Liver (tissue), 8 donors: ENCODE measurements at regions not wholly inside any gene's neighbourhood (a gene's known extent, or its start where the extent isn't known, plus 50 kb on each side); places are given as distances from the start of the nearest gene placed in this dataset.

Source experiments
- DNase-seq: peaks from one replicate; pipeline ENCODE4 v3.0.0-alpha.2; 2017; ENCODE audit warnings: low spot score
- H3K27ac ChIP-seq, 2 donors: one replicate each; pipeline ENCODE4 v1.7.0; 2013; ENCODE audit warnings: inconsistent platforms in 2 of 2, low read length in 2 of 2, control low read depth in 1 of 2, low read depth in 1 of 2, mild to moderate bottlenecking in 1 of 2
- H3K27me3 ChIP-seq, 4 donors: one replicate each; pipeline versions ENCODE4 v1.6.1 to v1.7.0; 2013; ENCODE audit warnings: low read length in 3 of 4, inconsistent platforms in 1 of 4, mild to moderate bottlenecking in 1 of 4, moderate library complexity in 1 of 4; ENCODE audit not compliant: control insufficient read depth in 4 of 4, insufficient read depth in 4 of 4
- H3K36me3 ChIP-seq, 4 donors: one replicate each; pipeline versions ENCODE4 v1.6.1 to v1.7.0; 2013; ENCODE audit warnings: low read length in 3 of 4, mild to moderate bottlenecking in 3 of 4, low read depth in 1 of 4, moderate library complexity in 1 of 4; ENCODE audit not compliant: control insufficient read depth in 4 of 4, insufficient read depth in 3 of 4
- H3K4me1 ChIP-seq, 4 donors: one replicate each; pipeline versions ENCODE4 v1.6.1 to v1.7.0; 2013; ENCODE audit warnings: low read length in 3 of 4, mild to moderate bottlenecking in 3 of 4, moderate library complexity in 1 of 4; ENCODE audit not compliant: control insufficient read depth in 4 of 4, insufficient read depth in 4 of 4
- H3K4me3 ChIP-seq, 3 donors: one replicate each; pipeline versions ENCODE4 v1.6.1 to v1.7.0; 2013; ENCODE audit warnings: low read length in 3 of 3, control low read depth in 1 of 3, low read depth in 1 of 3, mild to moderate bottlenecking in 1 of 3
- H3K9ac ChIP-seq, 2 donors: one replicate each; pipeline ENCODE4 v1.7.0; 2013; ENCODE audit warnings: low read length in 2 of 2, mild to moderate bottlenecking in 2 of 2, moderate library complexity in 2 of 2, control low read depth in 1 of 2, low read depth in 1 of 2
- H3K9me3 ChIP-seq, 4 donors: one replicate each; pipeline versions ENCODE4 v1.6.1 to v1.7.0; 2013; ENCODE audit warnings: low read length in 3 of 4; ENCODE audit not compliant: control insufficient read depth in 4 of 4
- EGR1 ChIP-seq, 2 donors: IDR thresholded peaks; 2 replicates each; pipeline ENCODE4 v1.6.1; 2016 to 2018; ENCODE audit warnings: antibody characterized with exemption in 2 of 2, low read depth in 2 of 2
- FOXA1 ChIP-seq: IDR thresholded peaks from 2 replicates; pipeline ENCODE4 v1.6.1; 2016; ENCODE audit warnings: antibody characterized with exemption
- FOXA2 ChIP-seq: IDR thresholded peaks from 2 replicates; pipeline ENCODE4 v1.6.1; 2016; ENCODE audit warnings: antibody characterized with exemption
- GABPA ChIP-seq, 2 donors: IDR thresholded peaks in 1 of 2; conservative IDR thresholded peaks in 1 of 2; 2 replicates each; pipeline ENCODE4 v1.6.1; 2016; ENCODE audit warnings: antibody characterized with exemption in 2 of 2, mild to moderate bottlenecking in 1 of 2, moderate library complexity in 1 of 2
- HNF4A ChIP-seq, 2 donors: conservative IDR thresholded peaks; 2 replicates each; pipeline ENCODE4 v1.6.1; 2016; ENCODE audit warnings: antibody characterized with exemption in 2 of 2, mild to moderate bottlenecking in 2 of 2
- HNF4G ChIP-seq: IDR thresholded peaks from 2 replicates; pipeline ENCODE4 v1.6.1; 2016; ENCODE audit warnings: antibody characterized with exemption
- JUND ChIP-seq, 2 donors: IDR thresholded peaks; 2 replicates each; pipeline ENCODE4 v1.6.1; 2016; ENCODE audit warnings: antibody characterized with exemption in 2 of 2
- NR2F2 ChIP-seq: IDR thresholded peaks from 2 replicates; pipeline ENCODE4 v1.6.1; 2016; ENCODE audit warnings: antibody characterized with exemption
- RAD21 ChIP-seq, 2 donors: IDR thresholded peaks; 2 replicates each; pipeline ENCODE4 v1.6.1; 2016; ENCODE audit warnings: antibody characterized with exemption in 2 of 2, mild to moderate bottlenecking in 2 of 2
- RXRA ChIP-seq, 2 donors: IDR thresholded peaks; 2 replicates each; pipeline ENCODE4 v1.6.1; 2017 to 2018; ENCODE audit warnings: antibody characterized with exemption in 2 of 2, mild to moderate bottlenecking in 1 of 2
- SP1 ChIP-seq: IDR thresholded peaks from 2 replicates; pipeline ENCODE4 v1.6.1; 2018; ENCODE audit warnings: antibody characterized with exemption, mild to moderate bottlenecking
- TAF1 ChIP-seq: conservative IDR thresholded peaks from 2 replicates; pipeline ENCODE4 v1.6.1; 2016; ENCODE audit warnings: antibody characterized with exemption, mild to moderate bottlenecking
- YY1 ChIP-seq: IDR thresholded peaks from 2 replicates; pipeline ENCODE4 v1.6.1; 2016; ENCODE audit warnings: antibody characterized with exemption, mild to moderate bottlenecking
- WGBS: extraction: QIAGEN DNeasy Blood & Tissue Kit; methylation state at CpG from one replicate; pipeline ENCODE4 v1.1.7; 2013; 5-methylcytosine and 5-hydroxymethylcytosine counted together
- TF ChIP-seq, protein P1 (sequence below): IDR thresholded peaks from 2 replicates; pipeline ENCODE4 v1.6.1; 2016; ENCODE audit warnings: antibody characterized with exemption
- TF ChIP-seq, protein P2 (sequence below): IDR thresholded peaks from 2 replicates; pipeline ENCODE4 v1.6.1; 2016; ENCODE audit warnings: antibody characterized with exemption, mild to moderate bottlenecking
- TF ChIP-seq, protein P3 (sequence below): IDR thresholded peaks from 2 replicates; pipeline ENCODE4 v1.6.1; 2016; ENCODE audit warnings: antibody characterized with exemption
- TF ChIP-seq, protein P4 (sequence below): fragments of 150-350 bp; IDR thresholded peaks from 2 replicates; pipeline ENCODE4 v1.5.1; 2017; ENCODE audit warnings: improper control_type of control experiment, low read depth, low read length; ENCODE audit not compliant: missing input control
- TF ChIP-seq, protein P5 (sequence below): IDR thresholded peaks from 2 replicates; pipeline ENCODE4 v1.6.1; 2016; ENCODE audit warnings: antibody characterized with exemption
- donor health status: healthy.
- donor health status: healthy.
- donor health status: healthy.
- donor health status: healthy.
- donor health status: healthy.

DNA sequence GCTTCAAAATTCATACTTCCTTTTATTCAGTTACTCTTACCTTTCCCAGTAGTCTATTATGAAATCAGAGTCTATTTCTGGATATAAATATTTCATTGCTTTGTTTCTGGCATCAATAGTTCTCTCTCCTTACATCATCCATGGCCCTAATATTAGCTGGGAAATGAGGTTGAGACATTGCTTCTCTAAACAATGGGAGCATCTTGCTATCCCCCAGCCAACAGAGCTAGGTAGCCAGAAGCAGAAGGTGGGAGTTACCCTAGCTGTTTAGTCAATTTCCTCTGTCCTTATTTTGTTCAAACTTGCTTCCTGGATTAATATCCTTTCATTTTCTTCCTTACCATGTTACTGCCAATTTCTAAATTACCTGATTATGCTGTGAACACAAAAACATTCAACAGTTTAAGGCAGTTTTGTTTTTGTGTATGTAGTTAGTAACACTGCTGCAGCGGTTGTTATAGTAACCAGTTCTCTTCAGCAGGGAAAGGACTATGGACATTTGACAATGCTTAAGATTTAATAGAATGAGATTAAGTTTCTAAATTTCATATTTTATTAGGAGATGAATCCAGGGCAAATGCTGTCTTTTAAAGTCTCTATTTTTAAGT lies 160.5 kb upstream of the KCNJ3 start:
- DNase-seq, result no peak
- no peak overlapping the region for H3K9ac ChIP-seq
- H3K4me1 ChIP-seq, result no peaks in the 10 kb centered on the region
- H3K9me3 ChIP-seq, result no peaks in the 10 kb centered on the region
- TF ChIP-seq YY1 (no peak), GABPA (IDR thresholded peaks at IDR 0.05 in 1 of 2, conservative IDR thresholded peaks at IDR 0.05 in 1 of 2) (no peak), EGR1 (IDR thresholded peaks at IDR 0.05; ENCODE audit: low read depth in 2 of 2) (no peak), HNF4A (conservative IDR thresholded peaks at IDR 0.05) (no peak), RXRA (IDR thresholded peaks at IDR 0.05) (no peak), FOXA1 (no peak), FOXA2 (no peak), JUND (IDR thresholded peaks at IDR 0.05) (no peak), TAF1 (no peak), NR2F2 (no peak), SP1 (no peak)
- TF ChIP-seq, protein P1, sequence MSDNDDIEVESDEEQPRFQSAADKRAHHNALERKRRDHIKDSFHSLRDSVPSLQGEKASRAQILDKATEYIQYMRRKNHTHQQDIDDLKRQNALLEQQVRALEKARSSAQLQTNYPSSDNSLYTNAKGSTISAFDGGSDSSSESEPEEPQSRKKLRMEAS, result no peak
- TF ChIP-seq, protein P2, sequence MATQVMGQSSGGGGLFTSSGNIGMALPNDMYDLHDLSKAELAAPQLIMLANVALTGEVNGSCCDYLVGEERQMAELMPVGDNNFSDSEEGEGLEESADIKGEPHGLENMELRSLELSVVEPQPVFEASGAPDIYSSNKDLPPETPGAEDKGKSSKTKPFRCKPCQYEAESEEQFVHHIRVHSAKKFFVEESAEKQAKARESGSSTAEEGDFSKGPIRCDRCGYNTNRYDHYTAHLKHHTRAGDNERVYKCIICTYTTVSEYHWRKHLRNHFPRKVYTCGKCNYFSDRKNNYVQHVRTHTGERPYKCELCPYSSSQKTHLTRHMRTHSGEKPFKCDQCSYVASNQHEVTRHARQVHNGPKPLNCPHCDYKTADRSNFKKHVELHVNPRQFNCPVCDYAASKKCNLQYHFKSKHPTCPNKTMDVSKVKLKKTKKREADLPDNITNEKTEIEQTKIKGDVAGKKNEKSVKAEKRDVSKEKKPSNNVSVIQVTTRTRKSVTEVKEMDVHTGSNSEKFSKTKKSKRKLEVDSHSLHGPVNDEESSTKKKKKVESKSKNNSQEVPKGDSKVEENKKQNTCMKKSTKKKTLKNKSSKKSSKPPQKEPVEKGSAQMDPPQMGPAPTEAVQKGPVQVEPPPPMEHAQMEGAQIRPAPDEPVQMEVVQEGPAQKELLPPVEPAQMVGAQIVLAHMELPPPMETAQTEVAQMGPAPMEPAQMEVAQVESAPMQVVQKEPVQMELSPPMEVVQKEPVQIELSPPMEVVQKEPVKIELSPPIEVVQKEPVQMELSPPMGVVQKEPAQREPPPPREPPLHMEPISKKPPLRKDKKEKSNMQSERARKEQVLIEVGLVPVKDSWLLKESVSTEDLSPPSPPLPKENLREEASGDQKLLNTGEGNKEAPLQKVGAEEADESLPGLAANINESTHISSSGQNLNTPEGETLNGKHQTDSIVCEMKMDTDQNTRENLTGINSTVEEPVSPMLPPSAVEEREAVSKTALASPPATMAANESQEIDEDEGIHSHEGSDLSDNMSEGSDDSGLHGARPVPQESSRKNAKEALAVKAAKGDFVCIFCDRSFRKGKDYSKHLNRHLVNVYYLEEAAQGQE, result no peak
- TF ChIP-seq, protein P3, sequence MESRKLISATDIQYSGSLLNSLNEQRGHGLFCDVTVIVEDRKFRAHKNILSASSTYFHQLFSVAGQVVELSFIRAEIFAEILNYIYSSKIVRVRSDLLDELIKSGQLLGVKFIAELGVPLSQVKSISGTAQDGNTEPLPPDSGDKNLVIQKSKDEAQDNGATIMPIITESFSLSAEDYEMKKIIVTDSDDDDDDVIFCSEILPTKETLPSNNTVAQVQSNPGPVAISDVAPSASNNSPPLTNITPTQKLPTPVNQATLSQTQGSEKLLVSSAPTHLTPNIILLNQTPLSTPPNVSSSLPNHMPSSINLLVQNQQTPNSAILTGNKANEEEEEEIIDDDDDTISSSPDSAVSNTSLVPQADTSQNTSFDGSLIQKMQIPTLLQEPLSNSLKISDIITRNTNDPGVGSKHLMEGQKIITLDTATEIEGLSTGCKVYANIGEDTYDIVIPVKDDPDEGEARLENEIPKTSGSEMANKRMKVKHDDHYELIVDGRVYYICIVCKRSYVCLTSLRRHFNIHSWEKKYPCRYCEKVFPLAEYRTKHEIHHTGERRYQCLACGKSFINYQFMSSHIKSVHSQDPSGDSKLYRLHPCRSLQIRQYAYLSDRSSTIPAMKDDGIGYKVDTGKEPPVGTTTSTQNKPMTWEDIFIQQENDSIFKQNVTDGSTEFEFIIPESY, result no peak
- TF ChIP-seq, protein P4, sequence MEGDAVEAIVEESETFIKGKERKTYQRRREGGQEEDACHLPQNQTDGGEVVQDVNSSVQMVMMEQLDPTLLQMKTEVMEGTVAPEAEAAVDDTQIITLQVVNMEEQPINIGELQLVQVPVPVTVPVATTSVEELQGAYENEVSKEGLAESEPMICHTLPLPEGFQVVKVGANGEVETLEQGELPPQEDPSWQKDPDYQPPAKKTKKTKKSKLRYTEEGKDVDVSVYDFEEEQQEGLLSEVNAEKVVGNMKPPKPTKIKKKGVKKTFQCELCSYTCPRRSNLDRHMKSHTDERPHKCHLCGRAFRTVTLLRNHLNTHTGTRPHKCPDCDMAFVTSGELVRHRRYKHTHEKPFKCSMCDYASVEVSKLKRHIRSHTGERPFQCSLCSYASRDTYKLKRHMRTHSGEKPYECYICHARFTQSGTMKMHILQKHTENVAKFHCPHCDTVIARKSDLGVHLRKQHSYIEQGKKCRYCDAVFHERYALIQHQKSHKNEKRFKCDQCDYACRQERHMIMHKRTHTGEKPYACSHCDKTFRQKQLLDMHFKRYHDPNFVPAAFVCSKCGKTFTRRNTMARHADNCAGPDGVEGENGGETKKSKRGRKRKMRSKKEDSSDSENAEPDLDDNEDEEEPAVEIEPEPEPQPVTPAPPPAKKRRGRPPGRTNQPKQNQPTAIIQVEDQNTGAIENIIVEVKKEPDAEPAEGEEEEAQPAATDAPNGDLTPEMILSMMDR, result no peak
- TF ChIP-seq, protein P5, sequence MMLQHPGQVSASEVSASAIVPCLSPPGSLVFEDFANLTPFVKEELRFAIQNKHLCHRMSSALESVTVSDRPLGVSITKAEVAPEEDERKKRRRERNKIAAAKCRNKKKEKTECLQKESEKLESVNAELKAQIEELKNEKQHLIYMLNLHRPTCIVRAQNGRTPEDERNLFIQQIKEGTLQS, result no peak
- no peaks in the 10 kb centered on the region for H3K27me3 ChIP-seq
- no peaks in the 10 kb centered on the region for H3K36me3 ChIP-seq
- H3K27ac ChIP-seq, result no peak overlapping the region
- 96% methylated on average over 1 of the region's 1 CpG for WGBS
- no peak overlapping the region for H3K4me3 ChIP-seq

DNA sequence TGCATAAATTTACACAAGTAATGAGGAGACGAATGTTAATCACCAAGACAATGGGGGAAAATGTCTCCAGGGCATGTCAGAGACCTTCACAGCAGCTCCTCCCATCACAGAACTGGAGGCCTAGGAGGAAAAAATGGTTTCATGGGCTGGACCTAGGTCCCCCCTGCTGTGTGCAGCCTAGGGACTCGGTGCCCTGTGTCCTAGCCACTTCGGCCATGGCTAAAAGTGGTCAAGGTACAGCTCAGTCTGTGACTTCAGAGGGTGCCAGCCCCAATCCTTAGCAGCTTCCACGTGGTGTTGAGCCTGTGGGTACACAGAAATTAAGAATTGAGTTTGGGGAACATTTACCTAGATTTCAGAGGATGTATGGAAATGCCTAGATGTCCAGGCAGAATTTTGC lies 152.2 kb upstream of the KCNJ3 start:
- no peaks in the 10 kb centered on the region for H3K36me3 ChIP-seq
- H3K27me3 ChIP-seq, result no peaks in the 10 kb centered on the region
- WGBS, result 79% methylated on average over 4 of the region's 4 CpGs
- DNase-seq, result no peak
- H3K4me1 ChIP-seq, result no peaks in the 10 kb centered on the region
- no peak overlapping the region for H3K9ac ChIP-seq
- no peak overlapping the region for H3K27ac ChIP-seq
- H3K9me3 ChIP-seq, result peaks cover 0 to 3% (median 0%) of the 10 kb centered on the region in 4 donors
- no peak overlapping the region for H3K4me3 ChIP-seq
- TF ChIP-seq EGR1 (IDR thresholded peaks at IDR 0.05; ENCODE audit: low read depth in 2 of 2) (no peak), YY1 (no peak), GABPA (IDR thresholded peaks at IDR 0.05 in 1 of 2, conservative IDR thresholded peaks at IDR 0.05 in 1 of 2) (no peak), FOXA1 (no peak), HNF4G (no peak), SP1 (no peak), RAD21 (IDR thresholded peaks at IDR 0.05) (no peak), HNF4A (conservative IDR thresholded peaks at IDR 0.05) (no peak)
- TF ChIP-seq, protein P2, result no peak
- TF ChIP-seq, protein P4, result no peak
